Neutrophil (primary cell): ENCODE measurements at regions not wholly inside any gene's neighbourhood (a gene's known extent, or its start where the extent isn't known, plus 50 kb on each side); places are given as distances from the start of the nearest gene placed in this dataset.

Source experiments
- H3K27ac ChIP-seq: fragments of 200-600 bp; sonication (generic); 2 replicates; pipeline ENCODE4 v1.5.1; 2016; ENCODE audit warnings: mild to moderate bottlenecking, moderate library complexity
- H3K27me3 ChIP-seq: fragments of 200-600 bp; sonication (generic); 2 replicates; pipeline ENCODE4 v1.6.0; 2016; ENCODE audit warnings: mild to moderate bottlenecking
- H3K36me3 ChIP-seq: fragments of 200-600 bp; sonication (generic); 2 replicates; pipeline ENCODE4 v1.5.1; 2017
- H3K4me1 ChIP-seq, 2 experiments: fragments of 200-600 bp in 1 of 2; sonication (generic) in 1 of 2; 1 replicate in 1 of 2; 2 replicates in 1 of 2; pipeline versions ENCODE4 v1.5.1 to v1.6.1; 2013 to 2016; ENCODE audit warnings: low read depth in 1 of 2, low read length in 1 of 2, mild to moderate bottlenecking in 1 of 2, moderate library complexity in 1 of 2; ENCODE audit not compliant: control insufficient read depth in 1 of 2, insufficient read depth in 1 of 2
- H3K4me3 ChIP-seq, 2 experiments: fragments of 200-600 bp in 1 of 2; sonication (generic) in 1 of 2; 1 replicate in 1 of 2; 2 replicates in 1 of 2; pipeline ENCODE4 v1.5.1; 2013 to 2016; ENCODE audit warnings: low read depth in 1 of 2, low read length in 1 of 2, mild to moderate bottlenecking in 1 of 2, moderate library complexity in 1 of 2
- H3K9me3 ChIP-seq: fragments of 200-600 bp; sonication (generic); 2 replicates; pipeline ENCODE4 v1.5.1; 2016
- TF ChIP-seq, protein P1 (sequence below): fragments of 200-600 bp; sonication (generic); IDR thresholded peaks from 2 replicates; pipeline ENCODE4 v1.5.1; 2016; ENCODE audit warnings: antibody characterized with exemption

GRCh38 chr6:54700158-54700557 is 146.4 kb upstream of the FAM83B start:
- H3K4me3 ChIP-seq = no peak overlapping the region
- no peaks in the 10 kb centered on the region for H3K27me3 ChIP-seq
- no peaks in the 10 kb centered on the region for H3K9me3 ChIP-seq
- H3K4me1 ChIP-seq = no peaks in the 10 kb centered on the region
- no peaks in the 10 kb centered on the region for H3K36me3 ChIP-seq
- no peak overlapping the region for H3K27ac ChIP-seq
- TF ChIP-seq, protein P1, sequence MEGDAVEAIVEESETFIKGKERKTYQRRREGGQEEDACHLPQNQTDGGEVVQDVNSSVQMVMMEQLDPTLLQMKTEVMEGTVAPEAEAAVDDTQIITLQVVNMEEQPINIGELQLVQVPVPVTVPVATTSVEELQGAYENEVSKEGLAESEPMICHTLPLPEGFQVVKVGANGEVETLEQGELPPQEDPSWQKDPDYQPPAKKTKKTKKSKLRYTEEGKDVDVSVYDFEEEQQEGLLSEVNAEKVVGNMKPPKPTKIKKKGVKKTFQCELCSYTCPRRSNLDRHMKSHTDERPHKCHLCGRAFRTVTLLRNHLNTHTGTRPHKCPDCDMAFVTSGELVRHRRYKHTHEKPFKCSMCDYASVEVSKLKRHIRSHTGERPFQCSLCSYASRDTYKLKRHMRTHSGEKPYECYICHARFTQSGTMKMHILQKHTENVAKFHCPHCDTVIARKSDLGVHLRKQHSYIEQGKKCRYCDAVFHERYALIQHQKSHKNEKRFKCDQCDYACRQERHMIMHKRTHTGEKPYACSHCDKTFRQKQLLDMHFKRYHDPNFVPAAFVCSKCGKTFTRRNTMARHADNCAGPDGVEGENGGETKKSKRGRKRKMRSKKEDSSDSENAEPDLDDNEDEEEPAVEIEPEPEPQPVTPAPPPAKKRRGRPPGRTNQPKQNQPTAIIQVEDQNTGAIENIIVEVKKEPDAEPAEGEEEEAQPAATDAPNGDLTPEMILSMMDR = no peak

GRCh38 chr6:54702772-54703171 is 143.8 kb upstream of the FAM83B start:
- Histone ChIP-seq H3K4me1 (no peaks in the 10 kb centered on the region), H3K27me3 (no peaks in the 10 kb centered on the region), H3K4me3 (no peak overlapping the region), H3K36me3 (no peaks in the 10 kb centered on the region), H3K9me3 (no peaks in the 10 kb centered on the region), H3K27ac (no peak overlapping the region)
- TF ChIP-seq, protein P1 = no peak

- no peaks in the 10 kb centered on the region for H3K27me3 ChIP-seq
- no peaks in the 10 kb centered on the region for H3K36me3 ChIP-seq
- H3K27ac ChIP-seq = no peak overlapping the region
- no peak overlapping the region for H3K4me3 ChIP-seq
- H3K4me1 ChIP-seq = no peaks in the 10 kb centered on the region
- TF ChIP-seq, protein P1 = no peak
- no peaks in the 10 kb centered on the region for H3K9me3 ChIP-seq
Observed at GRCh38 chr6:54706391-54706790, 140.2 kb upstream of the FAM83B start.

DNA sequence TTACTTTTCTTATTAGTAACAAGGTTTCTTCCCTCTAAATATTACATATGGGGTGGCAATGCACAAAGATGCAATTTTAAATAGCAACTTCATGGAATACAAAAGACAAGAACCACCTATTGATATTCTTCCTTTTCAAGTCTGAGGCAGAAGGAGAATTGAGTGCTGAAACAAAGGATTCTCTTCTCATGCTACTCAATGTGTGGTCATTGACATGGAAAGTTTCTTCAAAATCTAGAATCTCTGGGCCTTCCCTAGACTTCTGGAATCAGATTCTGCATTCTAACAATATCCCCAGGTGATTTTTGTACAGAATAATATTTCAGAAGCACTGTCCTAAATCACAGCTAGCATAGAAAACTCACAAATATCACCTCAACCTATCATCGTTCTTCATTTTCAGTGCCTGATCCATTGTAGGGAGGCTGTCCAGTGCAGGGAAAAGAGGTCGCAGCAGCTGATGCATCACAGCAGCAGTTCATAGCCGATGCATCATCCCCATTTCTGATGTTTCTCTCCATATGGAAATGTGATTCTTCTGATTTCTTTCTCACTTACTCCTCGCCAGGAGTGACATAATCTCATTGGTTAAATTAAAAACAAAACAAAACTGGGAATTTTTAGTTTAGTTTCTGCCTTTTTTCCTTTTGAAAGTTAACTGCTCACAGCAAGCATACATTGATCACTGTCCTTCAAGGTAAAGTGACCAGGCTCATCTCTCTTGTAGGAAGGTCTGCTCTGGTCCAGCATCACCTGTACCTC is 139.5 kb upstream of the FAM83B start:
- no peak overlapping the region for H3K27ac ChIP-seq
- no peaks in the 10 kb centered on the region for H3K27me3 ChIP-seq
- TF ChIP-seq, protein P1 = no peak
- H3K9me3 ChIP-seq = no peaks in the 10 kb centered on the region
- no peaks in the 10 kb centered on the region for H3K36me3 ChIP-seq
- no peaks in the 10 kb centered on the region for H3K4me1 ChIP-seq
- H3K4me3 ChIP-seq = no peak overlapping the region

DNA sequence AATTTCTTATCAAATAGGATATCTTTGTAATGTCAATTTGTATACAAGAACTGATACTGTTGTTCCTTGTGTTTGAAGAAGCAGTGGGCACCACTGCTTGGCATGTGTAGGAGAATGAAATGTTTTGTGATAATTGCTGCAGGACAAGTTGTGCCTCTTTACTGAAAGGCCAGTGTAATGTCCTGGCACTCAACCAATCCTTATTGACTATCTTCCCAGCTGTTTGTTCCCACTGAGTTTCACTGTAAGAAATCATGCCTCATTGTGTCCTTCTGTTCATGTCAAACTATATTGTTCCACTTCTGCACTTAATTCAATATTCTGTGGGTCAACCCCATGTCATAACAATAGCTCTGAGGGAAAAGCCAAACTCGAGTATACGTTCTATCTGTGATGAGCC is 136.1 kb upstream of the FAM83B start:
- Histone ChIP-seq H3K9me3 (no peaks in the 10 kb centered on the region), H3K4me3 (no peak overlapping the region), H3K36me3 (no peaks in the 10 kb centered on the region), H3K27me3 (no peaks in the 10 kb centered on the region), H3K27ac (no peak overlapping the region), H3K4me1 (no peaks in the 10 kb centered on the region)
- TF ChIP-seq, protein P1 = no peak
